CD4-positive, alpha-beta T cell treated with Interleukin-15 for 1 hour (primary cell): ENCODE measurements at regions not wholly inside any gene's neighbourhood (a gene's known extent, or its start where the extent isn't known, plus 50 kb on each side); places are given as distances from the start of the nearest gene placed in this dataset.
"Not testable (repeated sequence)": the region's sequence is repeated elsewhere in the genome, so short reads cannot be mapped to it uniquely, and the experiment has no call there.

Experiments
- DNase-seq: peaks from one replicate; pipeline ENCODE4 v3.0.0-alpha.2; 2020

GRCh38 chr5:145562931-145563330, 272.2 kb downstream of the PRELID2 start:
- no peak for DNase-seq

- no peak for DNase-seq
Measured at GRCh38 chr5:145558288-145558687, 276.9 kb downstream of the PRELID2 start.

GRCh38 chr5:145557345-145557744, 277.8 kb downstream of the PRELID2 start:
- DNase-seq: no peak

- no peak for DNase-seq
Measured at GRCh38 chr5:145554399-145554798, 280.7 kb downstream of the PRELID2 start.

- DNase-seq: no peak
Measured at GRCh38 chr5:145553177-145553576, 282.0 kb downstream of the PRELID2 start.

- no peak for DNase-seq
Measured at GRCh38 chr5:145551714-145552113, 283.4 kb downstream of the PRELID2 start.

- no peak for DNase-seq
Measured at GRCh38 chr5:145548097-145548496, 287.0 kb downstream of the PRELID2 start.

- DNase-seq: no peak
Measured at GRCh38 chr5:145544401-145544800, 290.7 kb downstream of the PRELID2 start.

- DNase-seq: no peak
Measured at GRCh38 chr5:145543968-145544367, 291.2 kb downstream of the PRELID2 start.

GRCh38 chr5:145540375-145540774, 294.8 kb downstream of the PRELID2 start:
- DNase-seq: no peak

GRCh38 chr5:145539201-145539600, 295.9 kb downstream of the PRELID2 start:
- no peak for DNase-seq

GRCh38 chr5:145536133-145536532, 299.0 kb downstream of the PRELID2 start:
- DNase-seq: no peak

- no peak for DNase-seq
Measured at GRCh38 chr5:145531038-145531734, 304.0 kb downstream of the PRELID2 start.

GRCh38 chr5:145521523-145521922, 313.6 kb downstream of the PRELID2 start:
- DNase-seq: no peak

- no peak for DNase-seq
Measured at GRCh38 chr5:145521066-145521465, 314.1 kb downstream of the PRELID2 start.

GRCh38 chr5:145520335-145520734, 314.8 kb downstream of the PRELID2 start:
- DNase-seq: no peak

- DNase-seq: not testable (repeated sequence)
Measured at GRCh38 chr5:145517588-145517987, 317.6 kb downstream of the PRELID2 start.

GRCh38 chr5:145511351-145511750, 323.8 kb downstream of the PRELID2 start:
- no peak for DNase-seq

- no peak for DNase-seq
Measured at GRCh38 chr5:145510769-145511168, 324.4 kb downstream of the PRELID2 start.

- DNase-seq: no peak
Measured at GRCh38 chr5:145510324-145510723, 324.8 kb downstream of the PRELID2 start.

- DNase-seq: no peak
Measured at GRCh38 chr5:145509336-145510136, 325.6 kb downstream of the PRELID2 start.

- no peak for DNase-seq
Measured at GRCh38 chr5:145506185-145506850, 328.8 kb downstream of the PRELID2 start.

- DNase-seq: no peak
Measured at GRCh38 chr5:145502906-145503305, 332.2 kb downstream of the PRELID2 start.

GRCh38 chr5:145500710-145501109, 334.4 kb downstream of the PRELID2 start:
- DNase-seq: no peak
